ENCODE measurements at regions not wholly inside any gene's neighbourhood (a gene's known extent, or its start where the extent isn't known, plus 50 kb on each side); places are given as distances from the start of the nearest gene placed in this dataset.

- no peak for DNase-seq (ENCODE audit: extremely low read depth, low read depth)
- no peak for TF ChIP-seq CTCF (IDR thresholded peaks at IDR 0.05; ENCODE audit: low read depth, low read length, missing control alignments)
- H3K4me3 ChIP-seq (replicated peaks; ENCODE audit: low read depth, low read length), result no peak overlapping the region
These were observed 452.1 kb downstream of the TMX3 start for GRCh38 chr18:68262690-68263294.

DNA sequence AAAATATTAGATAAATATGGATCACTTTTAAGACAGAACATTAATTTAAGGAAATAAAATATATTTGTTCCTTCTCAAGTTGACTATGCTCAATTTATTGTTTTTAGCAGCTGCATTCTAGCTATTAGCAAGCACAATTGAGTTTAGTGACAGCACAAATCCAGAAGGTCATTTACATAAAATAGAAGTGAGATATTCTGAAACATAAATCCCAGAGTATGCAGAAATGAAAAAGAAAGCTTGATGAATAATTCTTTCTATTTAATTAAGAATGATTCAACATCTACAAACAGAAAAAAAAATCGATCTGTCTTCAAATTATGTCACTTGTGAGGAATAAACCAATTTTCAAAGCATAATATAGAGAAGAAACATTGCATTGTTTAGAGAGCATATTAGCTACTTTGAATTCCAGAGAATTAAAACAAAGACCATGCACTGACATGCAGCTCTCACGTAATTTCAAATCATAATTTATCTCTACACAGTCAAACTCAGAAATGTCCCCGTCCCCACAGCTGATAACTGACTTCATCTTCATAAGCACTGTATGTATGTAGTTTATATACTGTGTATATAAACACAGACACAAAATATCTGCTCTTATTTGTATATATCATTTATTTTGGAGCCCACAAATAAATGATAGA lies 458.4 kb downstream of the TMX3 start:
- no peak overlapping the region for H3K4me3 ChIP-seq (replicated peaks; ENCODE audit: low read depth, low read length)
- no peak for TF ChIP-seq CTCF (IDR thresholded peaks at IDR 0.05; ENCODE audit: low read depth, low read length, missing control alignments)
- no peak for DNase-seq (ENCODE audit: extremely low read depth, low read depth)

DNA sequence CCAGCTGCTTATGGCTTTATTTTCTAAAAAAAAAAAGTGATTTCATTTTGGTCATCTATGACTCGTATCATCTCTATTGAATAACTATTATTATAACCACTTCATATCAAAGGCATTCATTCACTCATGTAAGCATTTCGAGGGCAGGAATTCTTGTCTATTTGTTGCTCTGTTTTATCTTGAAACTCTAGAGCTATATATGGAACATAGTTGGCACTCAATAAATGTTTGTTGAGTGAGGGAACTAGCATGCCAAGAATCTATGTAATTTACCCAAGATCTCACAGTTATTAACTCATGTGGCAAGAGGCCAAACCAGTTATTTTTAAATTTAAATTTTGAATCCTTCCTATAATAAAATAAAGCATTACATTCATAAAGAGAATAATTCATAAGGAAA lies 470.1 kb downstream of the TMX3 start:
- DNase-seq (ENCODE audit: extremely low read depth, low read depth), result no peak
- no peak for TF ChIP-seq CTCF (IDR thresholded peaks at IDR 0.05; ENCODE audit: low read depth, low read length, missing control alignments)

DNA sequence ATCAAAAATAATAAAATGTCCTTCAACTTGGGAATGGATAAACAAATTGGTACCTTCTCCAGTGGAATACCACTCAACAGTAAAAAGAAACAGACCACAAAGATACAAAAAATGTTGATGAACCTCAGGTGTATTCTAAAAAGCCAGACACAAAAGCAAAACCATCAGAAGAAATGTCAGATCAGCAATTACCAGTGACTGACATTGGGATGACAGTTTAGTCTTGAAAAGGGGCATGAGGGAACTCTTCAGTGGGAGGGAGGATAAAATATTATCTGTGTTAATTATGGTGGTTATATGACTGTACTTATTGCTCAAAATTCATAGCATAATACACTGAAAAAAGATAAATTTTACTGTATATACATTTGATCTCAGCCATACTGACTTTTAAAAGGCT lies 473.0 kb downstream of the TMX3 start:
- TF ChIP-seq CTCF (IDR thresholded peaks at IDR 0.05; ENCODE audit: low read depth, low read length, missing control alignments), result no peak
- DNase-seq (ENCODE audit: extremely low read depth, low read depth), result no peak
- no peak overlapping the region for H3K4me3 ChIP-seq (replicated peaks; ENCODE audit: low read depth, low read length)

More for the DNA sequence above, 470.1 kb downstream of the TMX3 start:
- H3K4me3 ChIP-seq (replicated peaks; ENCODE audit: low read depth, low read length), result no peak overlapping the region

- TF ChIP-seq CTCF (IDR thresholded peaks at IDR 0.05; ENCODE audit: low read depth, low read length, missing control alignments), result no peak
- no peak overlapping the region for H3K4me3 ChIP-seq (replicated peaks; ENCODE audit: low read depth, low read length)
- DNase-seq (ENCODE audit: extremely low read depth, low read depth), result no peak
These were observed 480.2 kb downstream of the TMX3 start for GRCh38 chr18:68234676-68235075.

DNA sequence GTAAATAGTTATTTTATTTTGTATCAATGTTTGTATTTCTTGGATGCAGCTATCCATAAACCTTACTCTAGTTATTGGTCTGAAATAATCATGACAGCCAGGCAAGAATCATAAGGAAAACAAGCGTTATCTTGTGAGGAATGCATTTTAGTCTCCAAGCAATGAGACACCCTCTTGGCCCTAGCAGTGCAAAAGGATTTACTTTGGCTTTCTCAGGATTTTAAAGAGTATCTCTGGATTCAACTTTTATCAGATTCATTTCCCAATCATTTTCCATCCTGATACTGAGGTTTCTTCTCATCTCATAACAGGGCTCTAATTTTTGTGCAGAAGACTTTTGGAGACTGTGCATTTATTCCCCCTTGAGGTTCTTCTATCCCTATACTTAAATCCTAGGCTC lies 480.8 kb downstream of the TMX3 start:
- H3K4me3 ChIP-seq (replicated peaks; ENCODE audit: low read depth, low read length), result no peak overlapping the region
- DNase-seq (ENCODE audit: extremely low read depth, low read depth), result no peak
- TF ChIP-seq CTCF (IDR thresholded peaks at IDR 0.05; ENCODE audit: low read depth, low read length, missing control alignments), result no peak
